ENCODE measurements at regions not wholly inside any gene's neighbourhood (a gene's known extent, or its start where the extent isn't known, plus 50 kb on each side); places are given as distances from the start of the nearest gene placed in this dataset.

GRCh38 chr15:31485431-31485830, 158.8 kb downstream of the KLF13 start:
- H3K27ac ChIP-seq (ENCODE audit: low read depth, low read length), result no peak overlapping the region
- peaks cover 7% of the 10 kb centered on the region for H3K4me1 Mint-ChIP-seq
- H3K4me1 ChIP-seq (ENCODE audit: control insufficient read depth, insufficient read depth, low read length), result no peaks in the 10 kb centered on the region
- H3K9ac ChIP-seq (ENCODE audit: extremely low read depth, low read length, poor library complexity, severe bottlenecking), result no peak overlapping the region
- H3K27ac Mint-ChIP-seq, result no peak overlapping the region
- peaks cover 4% of the 10 kb centered on the region for H3K36me3 Mint-ChIP-seq (ENCODE audit: low read depth)
- peaks cover 44% of the 10 kb centered on the region for H3K27me3 ChIP-seq (ENCODE audit: control insufficient read depth, insufficient read depth, low read length, poor library complexity, severe bottlenecking)
- peaks cover 11% of the 10 kb centered on the region for H3K9me3 Mint-ChIP-seq
- H3K4me3 ChIP-seq (ENCODE audit: low read length), result no peak overlapping the region
- H3K27me3 Mint-ChIP-seq (ENCODE audit: insufficient read depth), result peaks cover 54% of the 10 kb centered on the region
- WGBS, 2 experiments (ENCODE audit: insufficient coverage in 1 of 2, insufficient read length in 1 of 2), result 83 to 86% methylated on average over 4 to 7 of the region's 7 CpGs
- TF ChIP-seq, protein P1, sequence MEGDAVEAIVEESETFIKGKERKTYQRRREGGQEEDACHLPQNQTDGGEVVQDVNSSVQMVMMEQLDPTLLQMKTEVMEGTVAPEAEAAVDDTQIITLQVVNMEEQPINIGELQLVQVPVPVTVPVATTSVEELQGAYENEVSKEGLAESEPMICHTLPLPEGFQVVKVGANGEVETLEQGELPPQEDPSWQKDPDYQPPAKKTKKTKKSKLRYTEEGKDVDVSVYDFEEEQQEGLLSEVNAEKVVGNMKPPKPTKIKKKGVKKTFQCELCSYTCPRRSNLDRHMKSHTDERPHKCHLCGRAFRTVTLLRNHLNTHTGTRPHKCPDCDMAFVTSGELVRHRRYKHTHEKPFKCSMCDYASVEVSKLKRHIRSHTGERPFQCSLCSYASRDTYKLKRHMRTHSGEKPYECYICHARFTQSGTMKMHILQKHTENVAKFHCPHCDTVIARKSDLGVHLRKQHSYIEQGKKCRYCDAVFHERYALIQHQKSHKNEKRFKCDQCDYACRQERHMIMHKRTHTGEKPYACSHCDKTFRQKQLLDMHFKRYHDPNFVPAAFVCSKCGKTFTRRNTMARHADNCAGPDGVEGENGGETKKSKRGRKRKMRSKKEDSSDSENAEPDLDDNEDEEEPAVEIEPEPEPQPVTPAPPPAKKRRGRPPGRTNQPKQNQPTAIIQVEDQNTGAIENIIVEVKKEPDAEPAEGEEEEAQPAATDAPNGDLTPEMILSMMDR (conservative IDR thresholded peaks at IDR 0.05), result no peak
- DNase-seq, result no peak
- no peak overlapping the region for H3K4me3 Mint-ChIP-seq
- no peaks in the 10 kb centered on the region for H3K9me3 ChIP-seq (ENCODE audit: control insufficient read depth, low read length)
- no peaks in the 10 kb centered on the region for H3K36me3 ChIP-seq (ENCODE audit: control insufficient read depth, insufficient read depth, low read length)

DNA sequence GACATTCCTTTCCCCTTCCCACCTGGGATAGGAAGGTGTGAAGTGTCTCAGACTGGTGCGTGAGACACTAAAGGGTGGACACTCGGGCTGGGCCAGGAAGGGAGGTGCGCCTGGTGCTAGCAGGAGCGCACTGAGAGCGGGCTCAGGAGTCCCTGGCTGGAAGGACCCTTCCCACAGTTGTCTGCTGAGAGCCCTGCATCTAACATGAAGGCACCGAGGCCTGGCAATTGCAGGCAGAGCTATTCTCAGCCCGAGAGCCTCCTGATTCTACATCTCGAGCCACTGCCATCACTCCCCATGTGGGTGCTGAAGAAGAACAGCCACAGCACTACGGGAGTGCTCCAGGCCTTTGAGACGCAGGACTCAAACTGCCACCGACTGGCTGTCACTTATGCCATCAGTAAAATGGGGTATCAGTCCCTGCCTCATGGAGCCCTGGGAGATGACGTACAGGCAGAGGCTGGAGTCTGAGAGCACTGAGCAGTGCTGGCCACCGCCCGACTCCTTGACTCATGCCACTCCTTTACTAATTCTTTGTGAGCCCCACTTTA, 159.4 kb downstream of the KLF13 start:
- no peaks in the 10 kb centered on the region for H3K4me1 ChIP-seq (ENCODE audit: control insufficient read depth, insufficient read depth, low read length)
- Mint-ChIP-seq H3K36me3 (ENCODE audit: low read depth) (peaks cover 4% of the 10 kb centered on the region), H3K4me1 (peaks cover 4% of the 10 kb centered on the region), H3K27ac (no peak overlapping the region), H3K4me3 (no peak overlapping the region), H3K9me3 (peaks cover 11% of the 10 kb centered on the region), H3K27me3 (ENCODE audit: insufficient read depth) (peaks cover 54% of the 10 kb centered on the region)
- H3K27me3 ChIP-seq (ENCODE audit: control insufficient read depth, insufficient read depth, low read length, poor library complexity, severe bottlenecking), result peaks cover 38% of the 10 kb centered on the region
- H3K4me3 ChIP-seq (ENCODE audit: low read length), result no peak overlapping the region
- TF ChIP-seq, protein P1 (conservative IDR thresholded peaks at IDR 0.05), result no peak
- H3K9me3 ChIP-seq (ENCODE audit: control insufficient read depth, low read length), result no peaks in the 10 kb centered on the region
- no peak overlapping the region for H3K9ac ChIP-seq (ENCODE audit: extremely low read depth, low read length, poor library complexity, severe bottlenecking)
- no peaks in the 10 kb centered on the region for H3K36me3 ChIP-seq (ENCODE audit: control insufficient read depth, insufficient read depth, low read length)
- no peak for DNase-seq
- no peak overlapping the region for H3K27ac ChIP-seq (ENCODE audit: low read depth, low read length)
- WGBS, 2 experiments (ENCODE audit: insufficient coverage in 1 of 2, insufficient read length in 1 of 2), result 88 to 93% methylated on average over 8 to 14 of the region's 14 CpGs

DNA sequence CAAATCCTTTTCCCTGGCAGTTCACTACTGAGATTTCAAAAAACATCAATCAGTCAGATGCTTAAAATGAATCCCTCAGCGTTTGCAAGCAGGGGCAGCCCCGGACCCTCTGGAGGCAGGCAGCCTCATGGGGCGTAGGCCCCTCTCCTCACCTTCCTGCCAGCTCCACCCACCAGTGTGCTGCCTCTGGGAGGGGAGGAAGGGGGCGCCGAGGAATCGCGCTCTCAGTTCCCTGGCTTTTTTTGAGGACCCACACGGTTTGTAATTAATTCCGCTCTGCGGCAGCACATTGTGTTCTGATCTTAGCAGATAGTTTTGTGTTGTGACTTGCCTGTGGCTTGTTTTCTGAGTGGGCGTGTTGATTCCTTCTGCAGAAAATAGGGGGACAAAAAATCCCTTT, 159.9 kb downstream of the KLF13 start:
- TF ChIP-seq, protein P1 (conservative IDR thresholded peaks at IDR 0.05), result no peak
- Histone ChIP-seq H3K4me3 (ENCODE audit: low read length) (no peak overlapping the region), H3K27me3 (ENCODE audit: control insufficient read depth, insufficient read depth, low read length, poor library complexity, severe bottlenecking) (peaks cover 33% of the 10 kb centered on the region), H3K9ac (ENCODE audit: extremely low read depth, low read length, poor library complexity, severe bottlenecking) (no peak overlapping the region), H3K36me3 (ENCODE audit: control insufficient read depth, insufficient read depth, low read length) (no peaks in the 10 kb centered on the region), H3K9me3 (ENCODE audit: control insufficient read depth, low read length) (peaks cover 4% of the 10 kb centered on the region), H3K4me1 (ENCODE audit: control insufficient read depth, insufficient read depth, low read length) (no peaks in the 10 kb centered on the region), H3K27ac (ENCODE audit: low read depth, low read length) (no peak overlapping the region)
- Mint-ChIP-seq H3K27me3 (ENCODE audit: insufficient read depth) (peaks cover 50% of the 10 kb centered on the region), H3K27ac (no peak overlapping the region), H3K4me3 (no peak overlapping the region), H3K36me3 (ENCODE audit: low read depth) (peaks cover 4% of the 10 kb centered on the region), H3K4me1 (peaks cover 2% of the 10 kb centered on the region), H3K9me3 (peaks cover 14% of the 10 kb centered on the region)
- no peak for DNase-seq
- 81 to 95% methylated on average over 4 to 11 of the region's 11 CpGs for WGBS, 2 experiments (ENCODE audit: insufficient coverage in 1 of 2, insufficient read length in 1 of 2)

All from endodermal cell (in vitro differentiated cells).